Prostate gland (tissue), 2 donors: ENCODE measurements at regions not wholly inside any gene's neighbourhood (a gene's known extent, or its start where the extent isn't known, plus 50 kb on each side); places are given as distances from the start of the nearest gene placed in this dataset.

ENCODE experiments used
- DNase-seq: peaks from one replicate; pipeline ENCODE4 v3.0.0-alpha.2; 2019; ENCODE audit warnings: low spot score
- H3K27ac ChIP-seq, 2 donors: fragments of 200-600 bp; sonication (generic); 2 replicates each; pipeline ENCODE4 v1.5.1; 2017 to 2019
- H3K27me3 ChIP-seq: fragments of 200-600 bp; sonication (generic); replicated peaks from 2 replicates; pipeline ENCODE4 v1.5.1; 2019; ENCODE audit not compliant: insufficient read depth
- H3K36me3 ChIP-seq, 2 donors: fragments of 200-600 bp; sonication (generic); 1 replicate in 1 of 2; 2 replicates in 1 of 2; pipeline versions ENCODE4 v1.5.1 to v1.8.1; 2017 to 2019
- H3K4me1 ChIP-seq: fragments of 200-600 bp; sonication (generic); replicated peaks from 2 replicates; pipeline ENCODE4 v1.5.1; 2019
- H3K4me3 ChIP-seq, 2 donors: fragments of 200-600 bp; sonication (generic); 2 replicates each; pipeline ENCODE4 v1.5.1; 2017 to 2019
- H3K9me3 ChIP-seq: fragments of 200-600 bp; sonication (generic); 2 replicates; pipeline ENCODE4 v1.5.1; 2017
- POLR2A ChIP-seq: fragments of 450-650 bp; IDR thresholded peaks from one replicate; pipeline ENCODE4 v1.6.1; 2016; ENCODE audit warnings: antibody characterized with exemption, mild to moderate bottlenecking
- POLR2AphosphoS5 ChIP-seq: sonication (generic); formaldehyde crosslinking; IDR thresholded peaks from one replicate; pipeline ENCODE4 v1.6.1; 2017; ENCODE audit warnings: antibody characterized with exemption
- WGBS: methylation state at CpG from one replicate; pipeline ENCODE4 v1.1.5; 2018; 5-methylcytosine and 5-hydroxymethylcytosine counted together
- intact Hi-C: fragments of 100-400 bp; cut with DNase I; formaldehyde crosslinking; loops from one replicate; pipeline ENCODE4 v1.14.2; 2022
- TF ChIP-seq, protein P1 (sequence below), 4 experiments: fragments of 200-600 bp in 2 of 4; fragments of 450-650 bp in 2 of 4; sonication (generic) in 2 of 4; IDR thresholded peaks; 1 replicate in 3 of 4; 2 replicates in 1 of 4; pipeline ENCODE4 v1.5.1; 2016 to 2019; ENCODE audit warnings: antibody characterized with exemption in 4 of 4, mild to moderate bottlenecking in 2 of 4, moderate library complexity in 2 of 4

DNA sequence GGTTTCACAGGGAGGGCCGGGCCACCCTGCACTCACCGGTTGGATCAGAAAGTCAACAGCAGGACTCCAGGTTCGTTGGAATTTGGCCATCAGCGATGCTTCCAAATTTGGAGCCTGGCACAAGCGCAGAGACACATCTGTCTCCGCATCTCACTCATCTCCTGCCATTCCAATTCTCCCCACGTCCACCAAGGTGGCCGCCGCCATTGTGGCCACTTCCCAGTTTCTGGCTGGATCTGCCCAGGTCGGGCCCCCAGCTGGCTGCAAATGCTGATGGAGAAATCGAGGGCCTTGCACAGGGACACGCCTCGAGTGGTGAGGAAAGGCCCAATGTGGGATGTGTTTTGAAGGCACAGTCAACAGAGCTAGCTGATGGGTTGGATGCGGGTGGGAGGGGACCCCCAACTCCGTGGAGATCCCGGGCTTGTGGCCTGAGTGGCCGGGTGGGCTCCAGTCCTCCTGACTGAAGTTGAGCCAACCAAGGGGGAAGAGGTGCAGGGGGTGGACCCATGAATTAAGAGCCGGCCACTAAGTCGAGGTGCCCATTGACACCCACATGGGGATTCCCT lies 102.7 kb downstream of the CRYAA start:
- Histone ChIP-seq H3K27me3 (no peaks in the 10 kb centered on the region), H3K4me3 (no peak overlapping the region), H3K36me3 (no peaks in the 10 kb centered on the region), H3K27ac (no peak overlapping the region), H3K4me1 (no peaks in the 10 kb centered on the region), H3K9me3 (no peaks in the 10 kb centered on the region)
- no peak for DNase-seq
- no peak for TF ChIP-seq POLR2A
- TF ChIP-seq POLR2AphosphoS5, result no peak
- TF ChIP-seq, protein P1, sequence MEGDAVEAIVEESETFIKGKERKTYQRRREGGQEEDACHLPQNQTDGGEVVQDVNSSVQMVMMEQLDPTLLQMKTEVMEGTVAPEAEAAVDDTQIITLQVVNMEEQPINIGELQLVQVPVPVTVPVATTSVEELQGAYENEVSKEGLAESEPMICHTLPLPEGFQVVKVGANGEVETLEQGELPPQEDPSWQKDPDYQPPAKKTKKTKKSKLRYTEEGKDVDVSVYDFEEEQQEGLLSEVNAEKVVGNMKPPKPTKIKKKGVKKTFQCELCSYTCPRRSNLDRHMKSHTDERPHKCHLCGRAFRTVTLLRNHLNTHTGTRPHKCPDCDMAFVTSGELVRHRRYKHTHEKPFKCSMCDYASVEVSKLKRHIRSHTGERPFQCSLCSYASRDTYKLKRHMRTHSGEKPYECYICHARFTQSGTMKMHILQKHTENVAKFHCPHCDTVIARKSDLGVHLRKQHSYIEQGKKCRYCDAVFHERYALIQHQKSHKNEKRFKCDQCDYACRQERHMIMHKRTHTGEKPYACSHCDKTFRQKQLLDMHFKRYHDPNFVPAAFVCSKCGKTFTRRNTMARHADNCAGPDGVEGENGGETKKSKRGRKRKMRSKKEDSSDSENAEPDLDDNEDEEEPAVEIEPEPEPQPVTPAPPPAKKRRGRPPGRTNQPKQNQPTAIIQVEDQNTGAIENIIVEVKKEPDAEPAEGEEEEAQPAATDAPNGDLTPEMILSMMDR (IDR thresholded peaks at IDR 0.05), result no peak
- intact Hi-C loops, result no loop called here
- 89% methylated on average over 19 of the region's 19 CpGs for WGBS

DNA sequence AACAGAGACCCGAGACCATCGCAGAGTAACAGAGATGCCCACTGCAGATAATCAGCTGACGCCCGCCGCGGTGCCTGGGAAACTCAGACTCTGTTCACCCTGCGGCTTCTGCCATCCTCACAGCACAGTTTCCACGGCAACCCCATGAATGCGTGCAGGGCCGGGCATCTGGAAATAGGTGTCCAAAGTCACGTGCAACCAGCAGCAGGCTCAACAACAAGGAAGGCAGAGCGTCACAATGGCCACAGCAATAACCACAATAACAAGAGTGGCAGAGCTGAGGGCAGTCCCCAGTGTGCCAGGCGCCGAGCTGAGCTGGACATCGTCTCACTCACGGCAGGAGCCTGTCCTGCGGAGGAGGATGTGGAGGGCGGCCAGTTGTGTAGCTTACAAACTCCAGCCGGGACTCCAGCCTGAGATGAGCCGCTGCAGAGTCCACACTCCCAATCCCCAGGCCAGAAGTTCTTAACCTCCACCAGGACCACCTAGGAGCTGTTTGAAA lies 102.0 kb downstream of the CRYAA start:
- Histone ChIP-seq H3K4me3 (no peak overlapping the region), H3K27me3 (no peaks in the 10 kb centered on the region), H3K9me3 (no peaks in the 10 kb centered on the region), H3K36me3 (no peaks in the 10 kb centered on the region), H3K4me1 (no peaks in the 10 kb centered on the region), H3K27ac (no peak overlapping the region)
- intact Hi-C loops, result no loop called here
- 55% methylated on average over 20 of the region's 20 CpGs for WGBS
- no peak for TF ChIP-seq POLR2AphosphoS5
- no peak for TF ChIP-seq POLR2A
- TF ChIP-seq, protein P1 (IDR thresholded peaks at IDR 0.05), result no peak
- no peak for DNase-seq

DNA sequence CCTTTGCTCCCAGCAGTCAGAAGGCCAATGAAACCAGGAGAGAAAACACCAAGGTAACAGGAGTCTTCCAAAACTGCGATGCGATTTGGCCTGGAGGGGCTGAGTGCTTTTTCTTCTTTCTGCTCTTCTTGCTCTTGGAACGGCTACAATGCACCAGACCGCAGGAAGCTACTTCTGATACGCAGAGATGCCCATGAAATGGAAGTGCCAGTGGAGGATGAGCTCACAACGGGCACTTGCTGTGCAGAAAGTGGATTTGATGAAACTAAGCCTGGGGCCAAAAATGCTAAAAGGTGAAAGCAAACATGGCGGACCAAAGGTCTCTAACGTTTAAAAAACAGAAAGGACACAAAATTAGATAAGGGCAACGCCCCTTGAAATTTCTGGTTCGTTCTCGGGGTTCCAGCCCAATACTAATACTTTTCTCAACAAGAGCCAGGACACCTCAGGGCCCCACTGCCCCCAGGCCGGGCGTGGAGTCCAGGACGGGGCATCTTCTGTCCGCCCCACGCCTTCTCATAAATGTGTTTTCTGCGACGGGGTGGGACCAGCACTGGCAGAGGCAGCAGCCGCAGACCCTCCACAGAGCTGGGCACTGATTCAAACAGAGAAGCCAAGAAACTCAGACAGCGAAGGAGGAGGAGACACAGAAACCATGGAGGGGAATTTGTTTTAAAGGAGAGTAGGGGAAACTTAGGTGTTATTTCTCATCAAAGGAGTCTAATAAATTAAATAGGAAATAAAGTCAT lies 101.3 kb downstream of the CRYAA start:
- TF ChIP-seq, protein P1 (IDR thresholded peaks at IDR 0.05), result no peak
- TF ChIP-seq POLR2A (no peak), POLR2AphosphoS5 (no peak)
- Histone ChIP-seq H3K27me3 (no peaks in the 10 kb centered on the region), H3K4me1 (no peaks in the 10 kb centered on the region), H3K36me3 (no peaks in the 10 kb centered on the region), H3K4me3 (no peak overlapping the region), H3K27ac (no peak overlapping the region), H3K9me3 (no peaks in the 10 kb centered on the region)
- DNase-seq, result no peak
- intact Hi-C loops, result no loop called here
- 53% methylated on average over 20 of the region's 20 CpGs for WGBS

DNA sequence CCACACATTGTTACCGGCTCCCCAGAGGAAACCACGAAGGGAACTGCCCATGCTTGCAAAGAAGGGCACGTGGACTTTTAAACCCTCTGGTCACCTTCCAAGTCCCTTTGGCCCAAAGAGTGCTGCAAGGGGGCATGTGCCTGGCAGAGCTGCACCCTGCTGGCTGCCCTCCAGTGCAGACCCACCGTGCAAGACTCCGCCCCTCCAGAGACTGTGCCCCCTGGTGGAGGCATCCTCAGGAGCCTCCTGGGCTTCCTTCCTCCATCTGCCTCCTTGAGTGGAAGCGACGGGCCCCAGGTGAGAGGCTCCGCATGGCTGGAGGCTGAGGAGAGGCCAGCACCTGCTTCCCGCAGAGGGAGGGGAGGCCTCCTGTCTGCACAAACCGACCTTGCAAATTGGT lies 100.6 kb downstream of the CRYAA start:
- TF ChIP-seq, protein P1 (IDR thresholded peaks at IDR 0.05), result no peak
- TF ChIP-seq POLR2A (no peak), POLR2AphosphoS5 (no peak)
- no peak for DNase-seq
- H3K36me3 ChIP-seq, result no peaks in the 10 kb centered on the region
- H3K27ac ChIP-seq, result no peak overlapping the region
- H3K9me3 ChIP-seq, result no peaks in the 10 kb centered on the region
- H3K4me3 ChIP-seq, result no peak overlapping the region
- intact Hi-C loops, result no loop called here
- WGBS, result 72% methylated on average over 8 of the region's 10 CpGs
- H3K27me3 ChIP-seq, result no peaks in the 10 kb centered on the region
- H3K4me1 ChIP-seq, result no peaks in the 10 kb centered on the region

DNA sequence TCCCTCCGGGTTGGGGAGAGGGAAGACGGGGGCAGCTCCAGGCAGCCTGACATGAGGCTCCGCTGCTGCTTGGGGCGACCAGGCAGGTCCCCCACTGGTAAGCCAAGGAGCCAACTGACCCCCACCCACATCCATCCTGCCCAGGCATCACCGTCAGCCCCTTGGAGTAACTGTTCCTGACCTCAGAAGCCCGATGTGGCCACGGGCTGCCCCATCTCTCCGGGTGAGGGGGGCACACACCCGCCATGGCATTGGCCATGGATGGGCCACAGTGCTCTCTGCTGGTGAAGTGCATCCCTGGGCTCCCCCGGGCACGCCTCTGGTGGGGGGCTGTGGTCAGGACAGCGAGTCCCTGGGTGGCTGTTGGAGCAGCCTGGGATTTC lies 100.0 kb downstream of the CRYAA start:
- H3K36me3 ChIP-seq, result no peaks in the 10 kb centered on the region
- no peaks in the 10 kb centered on the region for H3K9me3 ChIP-seq
- no peak overlapping the region for H3K4me3 ChIP-seq
- TF ChIP-seq, protein P1 (IDR thresholded peaks at IDR 0.05), result no peak
- no peak for TF ChIP-seq POLR2A
- no peak for TF ChIP-seq POLR2AphosphoS5
- no peaks in the 10 kb centered on the region for H3K4me1 ChIP-seq
- intact Hi-C loops, result no loop called here
- no peak overlapping the region for H3K27ac ChIP-seq
- 92% methylated on average over 10 of the region's 12 CpGs for WGBS
- H3K27me3 ChIP-seq, result no peaks in the 10 kb centered on the region
- no peak for DNase-seq
